Parathyroid adenoma (tissue), 2 donors: ENCODE measurements at regions not wholly inside any gene's neighbourhood (a gene's known extent, or its start where the extent isn't known, plus 50 kb on each side); places are given as distances from the start of the nearest gene placed in this dataset.

ENCODE experiments used
- H2AFZ ChIP-seq: fragments of 300-600 bp; sonication (generic); one replicate; pipeline ENCODE4 v1.7.0; 2017; ENCODE audit warnings: antibody characterized with exemption, mild to moderate bottlenecking
- H3K27ac ChIP-seq: fragments of 300-600 bp; sonication (generic); one replicate; pipeline ENCODE4 v1.7.0; 2017
- H3K27me3 ChIP-seq: fragments of 300-600 bp; sonication (generic); one replicate; pipeline ENCODE4 v1.7.0; 2017; ENCODE audit warnings: low read length; ENCODE audit not compliant: control insufficient read depth, insufficient read depth
- H3K36me3 ChIP-seq: fragments of 300-600 bp; sonication (generic); one replicate; pipeline ENCODE4 v1.7.0; 2017; ENCODE audit warnings: low read length; ENCODE audit not compliant: control insufficient read depth, insufficient read depth
- H3K4me1 ChIP-seq: fragments of 300-600 bp; sonication (generic); one replicate; pipeline ENCODE4 v1.7.0; 2017; ENCODE audit warnings: control low read depth
- H3K4me2 ChIP-seq: fragments of 300-600 bp; sonication (generic); one replicate; pipeline ENCODE4 v1.7.0; 2017; ENCODE audit warnings: low read length
- H3K4me3 ChIP-seq: fragments of 300-600 bp; sonication (generic); one replicate; pipeline ENCODE4 v1.7.0; 2017; ENCODE audit warnings: low read depth, low read length
- H3K79me2 ChIP-seq: fragments of 300-600 bp; sonication (generic); one replicate; pipeline ENCODE4 v1.7.0; 2017; ENCODE audit warnings: control low read depth
- H3K9ac ChIP-seq: fragments of 300-600 bp; sonication (generic); one replicate; pipeline ENCODE4 v1.7.0; 2017; ENCODE audit warnings: mild to moderate bottlenecking
- H3K9me3 ChIP-seq: fragments of 300-600 bp; sonication (generic); one replicate; pipeline ENCODE4 v1.7.0; 2017; ENCODE audit warnings: low read length; ENCODE audit not compliant: control insufficient read depth
- TF ChIP-seq, protein P1 (sequence below): fragments of 300-600 bp; sonication (generic); IDR thresholded peaks from one replicate; pipeline ENCODE4 v1.7.0; 2017; ENCODE audit warnings: antibody characterized with exemption, mild to moderate bottlenecking
- donor health status: primary hyperparathyroidism.

DNA sequence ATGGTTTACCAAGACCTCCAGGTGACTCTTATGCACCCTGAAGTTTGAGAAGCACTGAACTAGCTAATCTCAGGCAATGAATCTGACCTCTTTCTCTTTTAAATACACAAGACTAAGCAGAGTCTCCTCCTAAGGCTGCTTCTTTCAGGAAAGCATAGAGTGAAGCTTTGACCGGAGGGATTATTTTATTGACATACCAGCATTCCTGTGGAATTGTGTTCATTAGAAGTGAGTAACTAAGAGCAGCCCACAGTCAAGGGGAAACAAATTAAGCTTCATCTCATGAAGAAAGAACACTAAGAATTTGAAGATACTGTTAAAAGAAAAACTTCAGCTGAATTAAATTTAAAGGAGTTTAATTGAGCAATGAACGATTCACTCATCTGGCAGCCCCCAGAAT is 963.5 kb downstream of the NTRK3 start:
- Histone ChIP-seq H3K4me1 (no peaks in the 10 kb centered on the region), H3K9ac (no peak overlapping the region), H3K4me3 (no peak overlapping the region), H2AFZ (no peak overlapping the region), H3K4me2 (no peak overlapping the region), H3K36me3 (no peaks in the 10 kb centered on the region), H3K9me3 (no peaks in the 10 kb centered on the region), H3K27ac (no peak overlapping the region), H3K27me3 (no peaks in the 10 kb centered on the region), H3K79me2 (no peaks in the 10 kb centered on the region)
- TF ChIP-seq, protein P1, sequence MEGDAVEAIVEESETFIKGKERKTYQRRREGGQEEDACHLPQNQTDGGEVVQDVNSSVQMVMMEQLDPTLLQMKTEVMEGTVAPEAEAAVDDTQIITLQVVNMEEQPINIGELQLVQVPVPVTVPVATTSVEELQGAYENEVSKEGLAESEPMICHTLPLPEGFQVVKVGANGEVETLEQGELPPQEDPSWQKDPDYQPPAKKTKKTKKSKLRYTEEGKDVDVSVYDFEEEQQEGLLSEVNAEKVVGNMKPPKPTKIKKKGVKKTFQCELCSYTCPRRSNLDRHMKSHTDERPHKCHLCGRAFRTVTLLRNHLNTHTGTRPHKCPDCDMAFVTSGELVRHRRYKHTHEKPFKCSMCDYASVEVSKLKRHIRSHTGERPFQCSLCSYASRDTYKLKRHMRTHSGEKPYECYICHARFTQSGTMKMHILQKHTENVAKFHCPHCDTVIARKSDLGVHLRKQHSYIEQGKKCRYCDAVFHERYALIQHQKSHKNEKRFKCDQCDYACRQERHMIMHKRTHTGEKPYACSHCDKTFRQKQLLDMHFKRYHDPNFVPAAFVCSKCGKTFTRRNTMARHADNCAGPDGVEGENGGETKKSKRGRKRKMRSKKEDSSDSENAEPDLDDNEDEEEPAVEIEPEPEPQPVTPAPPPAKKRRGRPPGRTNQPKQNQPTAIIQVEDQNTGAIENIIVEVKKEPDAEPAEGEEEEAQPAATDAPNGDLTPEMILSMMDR: no peak

DNA sequence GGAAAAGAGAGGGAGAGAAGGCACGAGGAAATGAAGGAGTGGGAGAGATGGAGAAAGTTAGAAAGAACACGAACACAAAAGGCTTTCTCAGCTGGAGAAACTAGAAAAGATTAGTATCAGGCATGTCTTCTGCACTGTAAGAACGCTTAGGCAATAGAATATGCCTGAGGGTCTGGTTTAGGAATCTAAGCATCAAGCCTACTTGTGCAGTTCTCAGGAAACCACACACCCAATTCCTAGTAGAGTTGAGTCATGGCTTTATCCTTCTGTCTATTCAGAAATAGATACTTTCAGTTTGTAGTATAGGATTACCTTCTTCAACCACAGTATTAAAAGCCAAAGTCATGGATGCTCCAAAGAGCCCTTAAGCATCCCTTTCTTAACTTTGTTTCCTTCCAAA is 969.4 kb downstream of the NTRK3 start:
- Histone ChIP-seq H2AFZ (no peak overlapping the region), H3K36me3 (no peaks in the 10 kb centered on the region), H3K27me3 (no peaks in the 10 kb centered on the region), H3K4me1 (no peaks in the 10 kb centered on the region), H3K27ac (no peak overlapping the region), H3K9ac (no peak overlapping the region), H3K9me3 (no peaks in the 10 kb centered on the region), H3K4me3 (no peak overlapping the region), H3K79me2 (no peaks in the 10 kb centered on the region), H3K4me2 (no peak overlapping the region)
- TF ChIP-seq, protein P1: no peak

DNA sequence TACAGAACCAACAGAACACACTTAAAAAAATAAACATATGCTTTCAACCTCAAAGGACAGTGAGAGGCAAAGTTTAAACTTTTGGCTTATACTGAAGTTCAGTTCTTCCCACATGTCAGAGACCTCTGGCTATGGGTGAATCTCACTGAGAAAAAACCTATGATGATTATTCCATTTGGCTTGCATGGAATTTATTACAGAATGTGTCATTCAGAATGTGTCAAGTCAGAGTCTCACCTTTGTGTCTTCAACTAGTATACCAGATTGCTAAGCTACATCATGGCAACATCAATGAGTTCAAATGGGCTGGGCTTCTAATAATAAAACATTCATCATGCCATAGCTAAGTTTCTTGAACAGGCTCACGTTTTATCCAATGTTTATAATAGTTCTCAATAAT is 987.0 kb downstream of the NTRK3 start:
- Histone ChIP-seq H3K79me2 (no peaks in the 10 kb centered on the region), H3K4me1 (no peaks in the 10 kb centered on the region), H3K36me3 (no peaks in the 10 kb centered on the region), H3K9ac (no peak overlapping the region), H3K27ac (no peak overlapping the region), H2AFZ (no peak overlapping the region), H3K27me3 (no peaks in the 10 kb centered on the region), H3K4me2 (no peak overlapping the region), H3K9me3 (no peaks in the 10 kb centered on the region), H3K4me3 (no peak overlapping the region)
- TF ChIP-seq, protein P1: no peak

DNA sequence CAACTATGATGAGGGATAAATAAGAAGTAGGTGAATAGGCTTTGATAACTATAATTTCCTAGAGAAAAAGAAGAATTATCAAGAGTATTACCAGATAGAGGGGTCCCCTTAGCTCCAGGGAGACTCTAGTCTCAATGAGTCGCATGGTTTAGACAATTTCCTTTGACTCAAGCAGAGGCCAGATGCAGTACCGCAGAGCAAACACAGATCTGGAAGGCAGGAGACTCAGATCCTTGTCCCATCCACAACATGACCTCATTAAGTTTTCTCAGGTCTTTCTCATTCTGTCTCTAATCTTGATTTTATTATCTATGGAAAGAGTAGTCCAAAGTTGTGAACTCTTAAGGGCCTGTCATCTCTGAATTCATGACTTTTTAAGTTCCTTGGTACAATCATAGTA is 987.9 kb downstream of the NTRK3 start:
- Histone ChIP-seq H3K4me3 (no peak overlapping the region), H3K9ac (no peak overlapping the region), H2AFZ (no peak overlapping the region), H3K27ac (no peak overlapping the region), H3K9me3 (no peaks in the 10 kb centered on the region), H3K4me1 (no peaks in the 10 kb centered on the region), H3K27me3 (no peaks in the 10 kb centered on the region), H3K36me3 (no peaks in the 10 kb centered on the region), H3K4me2 (no peak overlapping the region), H3K79me2 (no peaks in the 10 kb centered on the region)
- TF ChIP-seq, protein P1: no peak

DNA sequence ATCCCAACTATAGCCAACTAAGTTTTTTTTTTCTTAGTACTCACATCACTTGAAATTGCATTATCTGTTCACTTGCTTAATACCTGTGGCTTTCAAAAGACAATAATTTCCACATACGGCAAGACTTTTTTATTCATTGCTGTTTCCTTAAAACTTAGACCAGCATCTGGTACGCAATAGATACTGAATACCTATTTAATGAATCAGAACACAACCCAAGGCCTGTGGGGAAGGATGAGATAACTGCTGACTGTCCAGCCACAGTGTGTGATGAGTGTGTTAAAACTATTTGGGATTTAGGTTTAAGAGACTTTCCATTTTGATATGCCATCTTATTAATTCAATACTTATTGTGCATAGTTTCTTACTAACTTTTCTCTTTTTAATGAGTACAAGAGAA is 988.7 kb downstream of the NTRK3 start:
- no peak overlapping the region for H3K27ac ChIP-seq
- no peaks in the 10 kb centered on the region for H3K27me3 ChIP-seq
- H3K4me1 ChIP-seq: no peaks in the 10 kb centered on the region
- H3K79me2 ChIP-seq: no peaks in the 10 kb centered on the region
- H3K9ac ChIP-seq: no peak overlapping the region
- H3K4me3 ChIP-seq: no peak overlapping the region
- no peak overlapping the region for H2AFZ ChIP-seq
- H3K4me2 ChIP-seq: no peak overlapping the region
- no peaks in the 10 kb centered on the region for H3K9me3 ChIP-seq
- H3K36me3 ChIP-seq: no peaks in the 10 kb centered on the region
- TF ChIP-seq, protein P1: no peak
